ENCODE measurements at regions not wholly inside any gene's neighbourhood (a gene's known extent, or its start where the extent isn't known, plus 50 kb on each side); places are given as distances from the start of the nearest gene placed in this dataset.
"Not testable (repeated sequence)": the region's sequence is repeated elsewhere in the genome, so short reads cannot be mapped to it uniquely, and the experiment has no call there.

GRCh38 chr17:31770501-31770900 lies 88.5 kb downstream of the COPRS start:
- not testable (repeated sequence) for TF ChIP-seq POLR2A (IDR thresholded peaks at IDR 0.05); CTCF (IDR thresholded peaks at IDR 0.05 in 4 of 5, conservative IDR thresholded peaks at IDR 0.05 in 1 of 5)

Data from gastrocnemius medialis (tissue), 4 donors.